SK-N-SH (cell line): ENCODE measurements at regions not wholly inside any gene's neighbourhood (a gene's known extent, or its start where the extent isn't known, plus 50 kb on each side); places are given as distances from the start of the nearest gene placed in this dataset.

ENCODE experiments used
- CTCF ChIP-seq: fragments of 200-600 bp; sonication (generic); IDR thresholded peaks from 2 replicates; pipeline ENCODE4 v1.6.1; 2017; ENCODE audit warnings: antibody characterized with exemption, mild to moderate bottlenecking, moderate library complexity
- ELF1 ChIP-seq: IDR thresholded peaks from 2 replicates; pipeline ENCODE4 v1.4.0; 2012
- EP300 ChIP-seq, 2 experiments: IDR thresholded peaks; 2 replicates each; pipeline versions ENCODE4 v1.4.0 to v1.6.1; 2012; ENCODE audit warnings: borderline replicate concordance in 1 of 2, low read depth in 1 of 2, low read length in 1 of 2
- EZH2phosphoT487 ChIP-seq: fragments of 200-600 bp; sonication (generic); IDR thresholded peaks from 2 replicates; pipeline ENCODE4 v1.6.1; 2017; ENCODE audit warnings: low read depth, mixed run types, mild to moderate bottlenecking, antibody characterized with exemption, moderate library complexity, borderline replicate concordance
- FOXJ3 ChIP-seq: sonication (generic); formaldehyde crosslinking; IDR thresholded peaks from 2 replicates; pipeline ENCODE4 v1.5.1; 2020; ENCODE audit warnings: mild to moderate bottlenecking, missing genetic modification reagents
- GABPA ChIP-seq: IDR thresholded peaks from 2 replicates; pipeline ENCODE4 v1.4.0; 2012; ENCODE audit warnings: low read depth, mild to moderate bottlenecking
- JUND ChIP-seq: IDR thresholded peaks from 2 replicates; pipeline ENCODE4 v1.4.0; 2012
- NFIC ChIP-seq: IDR thresholded peaks from 2 replicates; pipeline ENCODE4 v1.4.0; 2012; ENCODE audit warnings: borderline replicate concordance
- POLR2AphosphoS5 ChIP-seq: IDR thresholded peaks from 2 replicates; pipeline ENCODE4 v1.6.1; 2012; ENCODE audit warnings: low read depth, low read length
- SMC3 ChIP-seq: IDR thresholded peaks from 2 replicates; pipeline ENCODE4 v1.6.1; 2012; ENCODE audit warnings: low read depth, low read length, improper control_type of control experiment
- YY1 ChIP-seq: IDR thresholded peaks from 2 replicates; pipeline ENCODE4 v1.4.0; 2012; ENCODE audit warnings: low read depth, mild to moderate bottlenecking
- TF ChIP-seq, protein P1 (sequence below): IDR thresholded peaks from 2 replicates; pipeline ENCODE4 v1.4.0; 2012; ENCODE audit warnings: low read depth
- TF ChIP-seq, protein P2 (sequence below): IDR thresholded peaks from 2 replicates; pipeline ENCODE4 v1.6.1; 2012; ENCODE audit warnings: mild to moderate bottlenecking, low read depth, low read length, moderate library complexity
- TF ChIP-seq, protein P3 (sequence below): IDR thresholded peaks from 2 replicates; pipeline ENCODE4 v1.4.0; 2012; ENCODE audit warnings: low read depth, borderline replicate concordance

GRCh38 chr16:52123842-52124241 lies 423.1 kb downstream of the TOX3 start:
- TF ChIP-seq CTCF (no peak), NFIC (no peak), JUND (no peak), ELF1 (no peak), POLR2AphosphoS5 (no peak), EZH2phosphoT487 (no peak), SMC3 (no peak), GABPA (no peak), EP300 (IDR thresholded peaks at IDR 0.05; ENCODE audit: borderline replicate concordance in 1 of 2, low read depth in 1 of 2, low read length in 1 of 2) (no peak), FOXJ3 (no peak), YY1 (no peak)
- TF ChIP-seq, protein P1, sequence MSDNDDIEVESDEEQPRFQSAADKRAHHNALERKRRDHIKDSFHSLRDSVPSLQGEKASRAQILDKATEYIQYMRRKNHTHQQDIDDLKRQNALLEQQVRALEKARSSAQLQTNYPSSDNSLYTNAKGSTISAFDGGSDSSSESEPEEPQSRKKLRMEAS, result no peak
- TF ChIP-seq, protein P2, sequence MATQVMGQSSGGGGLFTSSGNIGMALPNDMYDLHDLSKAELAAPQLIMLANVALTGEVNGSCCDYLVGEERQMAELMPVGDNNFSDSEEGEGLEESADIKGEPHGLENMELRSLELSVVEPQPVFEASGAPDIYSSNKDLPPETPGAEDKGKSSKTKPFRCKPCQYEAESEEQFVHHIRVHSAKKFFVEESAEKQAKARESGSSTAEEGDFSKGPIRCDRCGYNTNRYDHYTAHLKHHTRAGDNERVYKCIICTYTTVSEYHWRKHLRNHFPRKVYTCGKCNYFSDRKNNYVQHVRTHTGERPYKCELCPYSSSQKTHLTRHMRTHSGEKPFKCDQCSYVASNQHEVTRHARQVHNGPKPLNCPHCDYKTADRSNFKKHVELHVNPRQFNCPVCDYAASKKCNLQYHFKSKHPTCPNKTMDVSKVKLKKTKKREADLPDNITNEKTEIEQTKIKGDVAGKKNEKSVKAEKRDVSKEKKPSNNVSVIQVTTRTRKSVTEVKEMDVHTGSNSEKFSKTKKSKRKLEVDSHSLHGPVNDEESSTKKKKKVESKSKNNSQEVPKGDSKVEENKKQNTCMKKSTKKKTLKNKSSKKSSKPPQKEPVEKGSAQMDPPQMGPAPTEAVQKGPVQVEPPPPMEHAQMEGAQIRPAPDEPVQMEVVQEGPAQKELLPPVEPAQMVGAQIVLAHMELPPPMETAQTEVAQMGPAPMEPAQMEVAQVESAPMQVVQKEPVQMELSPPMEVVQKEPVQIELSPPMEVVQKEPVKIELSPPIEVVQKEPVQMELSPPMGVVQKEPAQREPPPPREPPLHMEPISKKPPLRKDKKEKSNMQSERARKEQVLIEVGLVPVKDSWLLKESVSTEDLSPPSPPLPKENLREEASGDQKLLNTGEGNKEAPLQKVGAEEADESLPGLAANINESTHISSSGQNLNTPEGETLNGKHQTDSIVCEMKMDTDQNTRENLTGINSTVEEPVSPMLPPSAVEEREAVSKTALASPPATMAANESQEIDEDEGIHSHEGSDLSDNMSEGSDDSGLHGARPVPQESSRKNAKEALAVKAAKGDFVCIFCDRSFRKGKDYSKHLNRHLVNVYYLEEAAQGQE, result no peak
- TF ChIP-seq, protein P3, sequence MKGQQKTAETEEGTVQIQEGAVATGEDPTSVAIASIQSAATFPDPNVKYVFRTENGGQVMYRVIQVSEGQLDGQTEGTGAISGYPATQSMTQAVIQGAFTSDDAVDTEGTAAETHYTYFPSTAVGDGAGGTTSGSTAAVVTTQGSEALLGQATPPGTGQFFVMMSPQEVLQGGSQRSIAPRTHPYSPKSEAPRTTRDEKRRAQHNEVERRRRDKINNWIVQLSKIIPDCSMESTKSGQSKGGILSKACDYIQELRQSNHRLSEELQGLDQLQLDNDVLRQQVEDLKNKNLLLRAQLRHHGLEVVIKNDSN, result no peak
